GM21423 (cell line): ENCODE measurements at regions not wholly inside any gene's neighbourhood (a gene's known extent, or its start where the extent isn't known, plus 50 kb on each side); places are given as distances from the start of the nearest gene placed in this dataset.

Source experiments
- ATAC-seq: cut with Tn5 transposase; IDR thresholded peaks from one replicate; pipeline ENCODE4 v1.9.1; 2021; ENCODE audit warnings: mild to moderate bottlenecking, moderate library complexity; ENCODE audit not compliant: unreplicated experiment

DNA sequence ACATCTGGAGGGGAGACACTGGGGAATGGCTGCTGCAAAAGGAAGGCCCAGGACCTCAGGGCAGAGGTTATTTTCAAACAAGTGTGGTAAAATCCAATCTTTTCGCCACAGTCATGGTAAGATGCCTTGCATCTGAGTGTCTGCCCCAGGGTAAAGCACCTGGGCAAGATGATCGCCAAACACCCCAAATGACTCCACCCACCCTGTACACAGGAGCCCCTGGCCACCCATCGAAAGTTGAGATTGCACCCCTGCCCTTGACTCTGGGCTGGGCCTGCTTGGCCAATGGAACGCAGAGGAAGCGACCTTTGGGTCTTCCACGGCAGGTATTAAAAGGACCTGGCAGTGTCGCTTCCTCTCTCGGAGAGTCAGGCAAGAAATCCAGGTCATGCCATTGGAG lies 88.8 kb downstream of the C16orf95 start:
- ATAC-seq = no peak

DNA sequence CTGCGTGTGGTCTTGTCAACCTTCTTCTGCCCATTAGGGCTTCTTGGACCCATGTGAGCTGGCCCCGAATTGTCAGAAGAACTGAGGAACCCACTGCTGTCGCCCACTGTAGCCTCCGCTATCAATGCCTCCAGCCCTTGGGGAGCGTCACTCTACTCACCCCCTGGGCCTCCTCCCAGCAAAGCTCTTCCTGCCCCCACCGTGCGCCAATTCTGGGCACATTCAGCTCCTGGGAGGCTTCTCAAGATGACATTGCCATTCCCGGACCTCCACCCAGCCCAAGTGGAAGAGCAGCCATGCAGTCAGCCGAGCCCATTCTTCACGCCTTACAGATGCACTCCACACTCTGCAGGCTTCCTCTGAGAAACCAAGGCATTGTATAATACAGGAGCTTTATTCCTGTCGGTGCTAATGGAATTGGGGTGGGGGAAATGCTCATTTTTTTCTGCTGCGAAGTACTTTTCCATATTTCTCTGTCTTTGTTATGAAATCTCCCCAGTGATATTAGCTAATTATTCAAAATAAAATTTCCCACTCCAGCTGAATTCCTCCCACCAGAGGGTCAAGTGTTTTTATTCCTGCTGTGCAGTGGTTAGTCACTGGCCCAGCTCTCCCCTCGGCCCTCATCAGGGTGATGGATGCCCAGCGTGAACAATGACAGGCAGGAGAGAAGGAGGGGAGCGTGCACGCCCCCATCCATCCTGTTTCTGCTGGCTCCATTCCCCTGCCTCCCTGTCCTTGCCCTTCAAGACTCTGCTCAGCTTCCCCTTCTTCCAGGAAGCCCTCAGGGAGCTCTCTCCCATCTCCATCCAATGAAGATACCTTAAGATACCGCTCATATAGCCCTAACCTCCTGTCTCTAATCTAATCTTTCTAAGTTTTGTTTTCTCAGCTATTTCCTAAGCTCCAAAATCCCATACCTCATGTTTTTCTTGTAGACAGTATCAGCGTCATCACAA lies 87.7 kb downstream of the C16orf95 start:
- no peak for ATAC-seq

DNA sequence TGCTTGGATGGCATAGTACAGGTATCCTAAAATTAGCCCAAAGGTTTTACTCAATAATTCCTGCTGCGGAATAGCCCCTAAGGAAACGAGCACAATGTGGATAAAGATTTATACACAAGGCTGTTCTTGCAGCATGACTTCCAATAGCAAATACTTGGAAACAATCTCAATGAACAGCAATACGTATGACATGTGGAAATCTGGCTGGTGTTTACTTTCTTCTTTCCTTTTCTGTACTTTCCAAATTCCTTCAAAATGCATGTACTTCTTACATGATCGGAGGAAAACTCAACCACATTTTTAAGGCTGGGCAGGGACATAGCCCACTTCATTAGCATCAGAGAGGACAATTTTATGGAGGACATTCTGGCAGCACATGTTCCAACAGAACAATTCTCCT lies 86.6 kb downstream of the C16orf95 start:
- no peak for ATAC-seq

DNA sequence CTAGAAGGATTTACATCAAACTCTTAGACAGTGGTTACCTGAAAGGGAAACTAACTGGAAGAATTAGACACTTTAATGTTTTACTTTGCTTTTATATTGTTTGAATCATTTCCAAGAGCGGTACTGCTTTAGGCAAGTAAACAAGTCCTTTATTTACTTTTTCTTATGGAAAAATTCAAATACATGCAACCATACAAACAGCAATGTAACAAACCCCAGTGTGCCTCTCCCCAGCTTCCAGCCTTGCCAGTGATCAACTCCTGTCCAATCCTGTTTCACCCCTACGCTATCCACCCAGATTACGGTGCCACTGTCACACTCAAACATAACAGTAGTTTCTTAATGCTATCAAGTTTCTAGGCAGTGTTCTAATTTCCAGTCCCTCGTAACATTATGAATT lies 85.9 kb downstream of the C16orf95 start:
- no peak for ATAC-seq

DNA sequence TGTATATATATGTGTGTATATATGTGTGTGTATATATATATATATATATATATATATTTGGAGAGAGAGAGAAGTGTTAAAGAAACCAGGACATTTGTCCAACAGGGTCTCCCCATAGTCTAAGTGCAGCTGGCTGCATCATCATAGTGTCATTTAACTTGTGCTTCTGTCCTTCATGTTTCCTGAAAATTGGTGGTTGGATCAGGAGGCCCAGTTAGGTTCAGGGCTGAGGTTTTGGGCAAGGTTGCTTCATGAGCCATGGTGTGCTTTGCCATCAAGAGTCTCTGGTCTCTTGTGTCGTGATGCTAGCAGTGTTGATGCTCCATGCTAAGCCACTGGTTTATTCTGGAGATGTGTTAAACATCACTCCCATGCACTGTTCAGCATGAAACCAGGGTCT lies 85.3 kb downstream of the C16orf95 start:
- no peak for ATAC-seq

DNA sequence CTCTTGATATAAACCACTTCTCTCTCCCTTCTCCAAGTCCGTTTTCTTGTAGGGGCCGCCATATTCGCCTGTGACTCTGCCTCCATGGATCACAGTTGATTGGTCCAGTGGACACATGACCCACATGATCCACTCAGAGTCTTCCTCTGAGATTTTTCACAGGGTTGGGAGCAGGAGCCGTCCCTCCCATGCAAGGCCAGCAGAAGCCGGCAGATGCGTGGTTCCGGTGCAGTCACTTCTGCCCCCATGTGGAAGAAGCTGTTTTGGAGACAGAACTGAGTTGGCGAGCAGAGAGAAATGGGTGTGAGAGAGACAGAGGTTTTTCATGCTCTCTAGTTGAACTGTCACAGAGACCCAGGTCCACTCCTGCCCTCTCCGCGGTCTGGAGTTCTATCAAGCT lies 83.3 kb downstream of the C16orf95 start:
- no peak for ATAC-seq

DNA sequence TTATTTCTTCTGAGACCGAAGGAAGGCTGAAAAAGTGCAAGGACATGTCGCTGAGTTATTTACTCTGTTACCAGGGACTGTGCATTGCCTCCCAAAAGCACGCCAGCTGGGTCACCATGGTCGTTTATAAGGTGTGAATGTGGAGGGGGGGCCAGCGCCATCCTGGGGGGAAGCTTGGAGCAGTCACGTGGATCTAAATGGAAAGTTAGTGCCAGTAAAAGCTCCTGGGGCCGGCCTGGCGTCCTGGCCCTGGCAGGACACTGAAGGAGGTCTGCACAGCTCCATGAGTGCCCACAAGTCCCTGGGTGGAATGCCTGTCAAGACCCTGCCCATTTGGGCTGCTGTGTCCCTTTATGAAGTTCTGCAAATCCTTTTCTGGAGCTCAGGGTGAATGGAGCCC lies 82.6 kb downstream of the C16orf95 start:
- no peak for ATAC-seq

DNA sequence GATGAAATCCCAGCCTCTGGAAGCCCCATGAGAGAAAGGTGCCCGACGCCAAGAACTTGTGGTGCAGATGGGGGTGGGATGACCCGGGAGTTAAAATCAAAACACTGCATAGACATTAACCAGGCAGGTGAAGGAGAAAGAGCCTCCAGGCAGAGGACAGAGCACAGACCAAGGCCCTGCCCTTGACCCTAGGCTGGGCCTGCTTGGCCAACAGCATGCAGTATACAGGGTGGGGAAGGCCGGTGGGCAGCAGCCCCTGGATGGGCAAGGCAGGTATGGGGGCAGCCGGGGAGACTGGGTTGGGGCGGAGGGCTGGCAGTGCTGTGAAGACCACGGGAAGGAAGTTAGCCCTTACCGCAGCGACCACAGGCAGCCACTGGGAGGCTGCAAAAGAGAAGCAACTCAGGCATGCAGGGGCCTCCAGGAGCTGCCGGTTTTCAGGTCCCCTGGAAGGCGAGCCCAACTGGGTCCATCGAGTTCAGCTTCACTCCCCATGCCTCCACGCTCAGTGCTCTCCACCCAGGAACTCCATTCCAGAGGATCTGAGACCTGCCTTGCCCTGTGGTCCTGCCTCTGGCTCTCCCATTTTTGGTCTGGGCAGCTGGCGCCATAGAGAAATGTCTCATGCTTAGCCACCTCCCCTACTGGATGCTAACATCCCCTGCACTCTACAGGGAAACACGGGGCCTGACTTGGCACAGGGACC lies 81.2 kb downstream of the C16orf95 start:
- no peak for ATAC-seq

DNA sequence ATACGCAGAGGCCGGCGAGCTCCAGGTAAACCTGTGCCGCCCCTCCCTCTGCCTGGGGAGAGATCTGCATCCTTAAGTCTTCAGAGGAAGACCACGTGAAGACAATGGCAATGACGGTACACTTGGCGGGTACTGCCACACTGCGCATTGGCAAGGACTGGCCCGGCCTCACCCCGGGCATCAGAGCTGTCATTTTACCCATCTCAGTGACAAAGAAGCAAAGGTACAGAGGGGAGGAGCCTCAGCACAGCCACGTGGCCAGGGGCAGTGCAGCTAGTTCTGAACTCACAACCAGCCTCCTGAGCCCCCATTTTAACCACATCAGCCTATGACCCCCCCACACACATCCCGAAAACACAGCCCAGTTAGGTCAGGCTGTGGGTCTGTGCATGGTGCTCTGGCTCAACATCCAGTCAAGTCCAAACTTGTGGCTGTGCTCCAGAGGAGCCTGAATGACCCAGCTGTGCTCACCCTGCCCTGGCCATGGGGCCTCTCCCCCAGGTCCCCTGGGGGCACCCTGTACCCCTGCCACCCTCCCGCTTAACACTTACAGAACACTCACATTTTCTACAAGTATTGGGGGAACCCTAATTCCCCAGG lies 80.6 kb downstream of the C16orf95 start:
- ATAC-seq = no peak

DNA sequence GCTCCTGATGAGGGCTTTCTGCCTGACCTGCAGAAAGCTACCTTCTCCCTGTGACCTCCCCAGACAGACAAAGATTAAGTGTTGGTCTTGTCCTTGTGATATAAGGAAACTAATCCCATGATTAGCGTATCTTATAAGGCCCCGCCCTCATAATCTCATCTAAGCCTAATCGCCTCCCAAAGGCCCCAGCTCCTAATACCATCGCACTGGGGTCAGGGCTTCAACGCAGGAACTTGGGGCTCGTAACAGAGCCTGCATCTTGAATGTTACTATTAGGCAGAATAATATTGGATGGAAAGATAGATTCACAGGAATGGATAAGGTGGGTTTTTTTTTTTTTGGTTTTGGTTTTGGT lies 78.9 kb downstream of the C16orf95 start:
- ATAC-seq = no peak

DNA sequence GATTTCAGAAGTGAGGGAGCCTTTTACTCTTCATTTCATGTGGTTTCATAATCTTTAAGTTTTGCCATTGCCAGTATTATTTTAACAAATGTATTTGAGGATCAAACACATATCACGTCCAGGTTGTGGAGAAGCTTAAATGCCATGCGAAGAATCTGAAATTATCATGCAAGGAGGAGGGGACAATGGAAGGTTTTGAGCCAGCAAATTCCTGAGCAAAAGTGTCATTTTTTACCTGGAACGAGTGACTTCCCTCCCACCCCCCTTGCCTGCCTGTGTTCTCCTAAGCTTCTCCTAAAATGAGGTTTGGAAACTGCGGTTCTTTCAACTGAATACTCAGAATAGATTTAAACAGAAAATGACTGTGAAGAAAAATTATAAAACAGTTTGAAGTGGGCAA lies 77.6 kb downstream of the C16orf95 start:
- no peak for ATAC-seq

DNA sequence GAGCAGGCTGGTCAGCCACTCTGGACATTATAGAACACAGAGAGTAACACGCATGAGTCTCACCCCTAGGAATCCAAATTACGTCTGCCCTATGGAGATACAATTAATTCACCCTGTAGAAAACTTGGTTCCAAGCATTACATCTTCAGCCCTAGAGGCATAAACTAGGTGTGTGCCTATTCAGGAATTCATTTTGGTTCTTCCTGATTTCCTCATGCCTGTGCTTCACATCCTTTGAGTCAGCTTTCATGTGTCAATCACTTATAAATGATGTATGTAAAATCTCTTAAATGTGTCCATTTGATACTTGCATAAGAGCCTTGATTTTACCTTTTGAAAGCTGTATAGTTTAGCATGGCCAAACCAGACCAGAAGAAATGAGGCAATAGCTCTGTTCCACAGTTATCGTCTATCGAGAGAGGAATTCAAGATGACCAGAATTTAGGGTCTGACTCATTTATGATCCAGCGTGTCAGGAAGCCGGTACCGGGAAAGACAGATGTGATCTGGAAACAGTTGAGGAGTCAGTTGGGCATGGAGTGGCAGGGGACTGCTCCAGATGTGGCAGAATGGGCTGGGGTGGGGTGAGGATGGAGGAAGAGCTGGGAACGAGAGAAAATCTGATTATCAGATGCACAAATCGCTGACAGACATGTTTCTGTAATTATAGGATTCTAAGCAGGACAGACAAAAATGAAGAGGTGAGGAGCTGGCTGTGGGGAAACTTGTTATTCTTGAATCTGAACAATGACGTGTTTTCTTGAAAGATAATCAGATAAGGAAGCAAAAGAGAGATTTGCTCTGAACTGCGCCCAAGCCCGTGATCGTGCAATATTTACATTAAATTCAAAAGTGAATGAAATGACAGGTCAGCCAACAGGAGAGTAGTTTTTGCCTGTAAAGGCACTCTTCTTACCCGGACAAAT lies 76.7 kb downstream of the C16orf95 start:
- no peak for ATAC-seq

DNA sequence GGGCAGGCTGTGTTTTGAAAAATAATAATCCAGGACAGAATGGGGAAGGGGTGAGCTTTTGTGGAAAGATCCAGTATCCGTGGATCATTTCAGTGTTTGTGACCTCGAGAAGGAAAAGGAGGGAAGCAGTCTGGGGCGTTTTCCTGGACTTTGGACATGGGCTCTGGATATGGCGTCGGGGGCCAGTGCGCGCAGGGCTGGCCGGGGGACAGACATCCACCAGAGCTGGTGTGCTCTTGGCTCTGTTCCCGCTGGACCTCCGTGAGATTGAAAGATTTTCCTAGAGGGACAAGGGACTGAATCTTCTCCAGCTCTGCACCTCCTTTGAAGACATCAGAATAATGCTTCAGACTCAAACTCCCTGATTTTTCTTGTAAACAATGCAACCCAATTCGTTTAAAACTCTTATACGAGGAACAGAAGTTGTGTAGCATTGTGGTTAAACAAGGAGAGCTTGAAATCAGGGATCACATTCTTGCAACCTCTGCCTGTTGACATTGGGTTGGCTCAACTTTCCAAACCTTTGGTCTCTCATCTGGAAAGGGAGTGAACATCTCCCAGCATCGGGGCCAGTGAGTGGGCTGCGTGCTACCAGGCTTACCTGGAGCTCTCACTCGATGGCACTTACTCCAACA lies 75.9 kb downstream of the C16orf95 start:
- no peak for ATAC-seq

DNA sequence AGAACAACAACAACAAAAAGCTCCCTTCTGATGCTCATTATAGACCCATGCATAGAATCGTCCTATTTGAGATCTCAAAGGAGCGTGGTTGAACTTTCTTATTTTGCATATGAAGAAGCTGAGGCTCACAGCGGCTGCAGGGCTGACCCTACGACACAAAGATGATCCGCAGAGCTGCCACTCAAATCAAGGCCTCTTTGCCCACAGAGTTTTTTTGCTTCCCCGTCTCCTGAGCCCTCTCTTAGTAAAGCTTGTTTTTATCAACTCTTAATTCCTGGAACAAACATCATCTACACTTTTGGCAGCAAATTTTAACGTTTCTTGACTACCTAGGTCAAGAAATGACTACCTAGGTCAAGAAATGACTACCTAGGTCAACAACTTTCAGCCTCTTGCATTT lies 73.7 kb downstream of the C16orf95 start:
- ATAC-seq = no peak

DNA sequence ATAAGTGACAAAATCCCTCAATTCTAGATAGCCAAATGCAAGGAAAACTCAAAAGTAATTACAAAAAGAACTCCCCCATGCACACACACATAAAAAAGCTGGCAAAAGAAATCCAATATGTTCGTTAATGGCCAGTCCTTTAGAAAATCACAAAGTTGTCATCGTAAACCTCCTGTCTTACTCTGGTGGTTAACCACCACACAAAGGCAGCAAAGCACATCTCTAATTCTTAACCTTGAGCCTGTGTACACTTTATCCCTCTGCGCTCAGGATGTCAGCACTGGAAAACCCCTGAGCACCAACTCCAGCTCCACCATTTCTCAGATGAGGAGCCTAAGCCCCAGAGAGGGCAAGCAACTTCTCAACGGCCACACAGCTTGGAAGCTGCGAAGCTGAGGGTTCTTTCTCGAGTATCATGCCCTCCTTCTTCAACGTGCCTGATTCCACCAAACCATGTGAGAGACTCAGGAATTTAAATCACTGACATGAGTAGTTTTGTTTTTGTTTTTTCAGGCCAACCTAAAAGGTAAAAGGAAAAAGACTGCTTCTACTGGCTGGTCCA lies 72.5 kb downstream of the C16orf95 start:
- ATAC-seq = no peak

DNA sequence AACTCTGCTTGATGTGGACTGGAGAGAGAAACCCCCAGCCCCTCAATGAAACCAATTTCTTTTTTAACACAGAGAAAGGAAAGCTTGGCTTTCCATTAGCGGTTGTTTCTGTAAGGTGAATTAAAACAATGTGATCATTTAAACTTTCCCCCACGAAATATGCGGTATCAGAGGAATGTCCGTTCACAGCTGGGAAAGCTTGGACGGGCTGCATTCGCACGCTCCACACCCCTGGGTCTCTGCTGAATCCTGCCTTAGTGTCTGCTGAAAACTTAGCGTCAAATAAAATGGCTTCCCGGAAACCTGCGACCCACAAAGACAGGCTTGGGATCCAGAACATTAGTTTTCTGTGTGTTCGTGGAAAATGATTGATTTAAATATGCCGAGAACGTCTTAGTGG lies 71.7 kb downstream of the C16orf95 start:
- no peak for ATAC-seq

DNA sequence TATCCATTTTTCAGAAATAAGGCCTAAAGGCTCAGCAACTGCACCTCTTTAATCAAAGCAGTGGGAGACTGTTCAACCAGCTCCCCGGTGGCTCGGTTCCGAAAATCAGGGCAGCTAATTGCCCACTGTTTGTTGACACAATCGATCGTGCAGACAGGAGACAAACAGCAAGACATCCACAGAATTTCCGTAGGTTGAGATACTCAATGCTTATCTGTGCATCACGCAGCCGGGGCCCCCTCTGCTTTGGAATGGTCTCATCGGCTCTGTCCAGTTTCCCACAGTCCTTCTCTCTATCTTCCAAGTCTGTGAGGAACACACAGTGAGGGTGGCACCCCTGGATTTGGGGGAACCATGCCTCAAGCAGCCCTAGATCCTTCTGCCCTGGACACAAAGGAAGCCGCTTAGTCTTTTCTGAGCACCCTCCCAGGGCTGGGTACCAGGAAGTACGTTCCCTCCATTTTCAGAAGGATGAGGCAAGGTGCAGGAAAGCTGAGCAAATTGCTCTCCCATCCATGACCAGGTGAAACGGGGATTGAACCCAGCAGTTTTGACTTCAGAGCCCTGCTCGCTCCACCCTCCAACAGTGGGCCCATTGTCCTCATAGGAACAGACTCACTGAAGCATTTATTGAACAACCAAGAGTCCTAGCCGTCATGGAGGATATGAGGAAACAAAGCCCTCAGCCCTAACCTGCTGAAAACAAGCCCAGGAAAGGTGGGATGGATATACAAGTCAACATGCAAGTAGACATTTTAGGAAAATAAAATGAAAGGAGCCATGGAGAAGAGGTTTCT lies 70.7 kb downstream of the C16orf95 start:
- ATAC-seq = no peak

DNA sequence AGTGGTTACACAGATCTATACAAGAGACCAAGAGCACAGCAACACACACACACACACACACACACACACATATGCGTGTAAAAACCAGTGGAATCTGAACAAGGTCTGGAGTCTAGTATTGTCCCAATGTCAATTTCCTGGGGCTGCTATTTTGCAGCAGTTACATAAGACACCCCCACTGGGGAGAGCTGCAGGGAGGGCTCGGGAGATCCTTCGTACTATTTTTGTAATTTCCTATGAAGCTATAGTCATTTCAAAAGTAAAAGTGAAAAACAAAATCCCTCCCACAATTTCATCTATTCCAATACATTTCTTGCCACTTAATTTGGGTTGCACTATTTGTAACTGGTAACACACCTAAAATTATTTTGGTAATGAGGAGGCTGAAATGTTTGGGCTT lies 68.5 kb downstream of the C16orf95 start:
- no peak for ATAC-seq

DNA sequence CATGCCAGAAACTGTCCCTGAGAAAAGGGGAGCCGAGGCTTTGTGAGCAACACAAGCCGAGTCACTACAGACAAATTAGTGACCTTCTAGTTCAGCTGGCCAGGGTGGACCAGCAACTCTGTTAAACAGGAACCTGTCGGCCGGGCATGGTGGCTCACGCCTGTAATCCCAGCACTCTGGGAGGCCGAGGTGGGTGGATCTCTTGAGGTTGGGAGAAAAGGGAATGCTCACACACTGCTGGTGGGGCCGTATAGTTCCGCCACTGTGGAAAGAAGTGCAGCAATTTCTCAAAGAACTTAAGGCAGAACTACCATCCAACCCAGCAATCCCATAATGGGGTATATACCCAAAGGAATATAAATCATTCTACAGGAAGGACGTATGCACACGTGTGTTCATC lies 67.8 kb downstream of the C16orf95 start:
- no peak for ATAC-seq
